ENCODE measurements at regions not wholly inside any gene's neighbourhood (a gene's known extent, or its start where the extent isn't known, plus 50 kb on each side); places are given as distances from the start of the nearest gene placed in this dataset.
A peak's percentile ranks its signal among the peaks of the same experiment; 100 is the strongest.

DNA sequence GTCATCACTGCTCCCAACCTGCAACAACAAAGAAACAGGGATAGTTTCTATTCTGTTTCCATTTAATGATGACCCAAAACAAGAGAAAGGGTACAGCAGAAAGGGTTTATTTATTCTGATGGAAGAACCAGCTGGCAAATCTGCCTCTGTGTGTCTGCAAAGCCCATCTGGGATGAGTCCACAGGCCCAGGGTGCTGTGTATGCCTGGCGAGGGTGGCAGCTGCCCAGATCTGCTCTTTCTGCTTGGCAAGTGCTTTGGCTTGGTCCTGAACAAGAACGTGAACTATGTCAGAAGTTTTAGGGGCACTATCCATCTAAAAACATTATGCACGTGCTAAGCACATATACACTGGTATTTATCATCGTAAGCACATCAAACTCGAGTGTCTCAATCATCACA, 333.8 kb downstream of the CXCL12 start:
- Histone ChIP-seq H3K27ac (no peak overlapping the region), H3K27me3 (peaks cover 0 to under 1% (median 0%) of the 10 kb centered on the region in 4 donors), H3K4me1 (peaks cover 6 to 33% (median 13%) of the 10 kb centered on the region in 3 donors), H3K4me3 (no peak overlapping the region), H3K9me3 (no peaks in the 10 kb centered on the region), H3K36me3 (no peaks in the 10 kb centered on the region)
- WGBS, 2 donors = 42 to 77% methylated on average over 5 of the region's 5 CpGs
- no peak for DNase-seq
- TF ChIP-seq, protein P1, sequence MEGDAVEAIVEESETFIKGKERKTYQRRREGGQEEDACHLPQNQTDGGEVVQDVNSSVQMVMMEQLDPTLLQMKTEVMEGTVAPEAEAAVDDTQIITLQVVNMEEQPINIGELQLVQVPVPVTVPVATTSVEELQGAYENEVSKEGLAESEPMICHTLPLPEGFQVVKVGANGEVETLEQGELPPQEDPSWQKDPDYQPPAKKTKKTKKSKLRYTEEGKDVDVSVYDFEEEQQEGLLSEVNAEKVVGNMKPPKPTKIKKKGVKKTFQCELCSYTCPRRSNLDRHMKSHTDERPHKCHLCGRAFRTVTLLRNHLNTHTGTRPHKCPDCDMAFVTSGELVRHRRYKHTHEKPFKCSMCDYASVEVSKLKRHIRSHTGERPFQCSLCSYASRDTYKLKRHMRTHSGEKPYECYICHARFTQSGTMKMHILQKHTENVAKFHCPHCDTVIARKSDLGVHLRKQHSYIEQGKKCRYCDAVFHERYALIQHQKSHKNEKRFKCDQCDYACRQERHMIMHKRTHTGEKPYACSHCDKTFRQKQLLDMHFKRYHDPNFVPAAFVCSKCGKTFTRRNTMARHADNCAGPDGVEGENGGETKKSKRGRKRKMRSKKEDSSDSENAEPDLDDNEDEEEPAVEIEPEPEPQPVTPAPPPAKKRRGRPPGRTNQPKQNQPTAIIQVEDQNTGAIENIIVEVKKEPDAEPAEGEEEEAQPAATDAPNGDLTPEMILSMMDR (IDR thresholded peaks at IDR 0.05) = no peak
- no peak for TF ChIP-seq POLR2A (IDR thresholded peaks at IDR 0.05)
- intact Hi-C loops (cut with DNase I) = no loop called here

DNA sequence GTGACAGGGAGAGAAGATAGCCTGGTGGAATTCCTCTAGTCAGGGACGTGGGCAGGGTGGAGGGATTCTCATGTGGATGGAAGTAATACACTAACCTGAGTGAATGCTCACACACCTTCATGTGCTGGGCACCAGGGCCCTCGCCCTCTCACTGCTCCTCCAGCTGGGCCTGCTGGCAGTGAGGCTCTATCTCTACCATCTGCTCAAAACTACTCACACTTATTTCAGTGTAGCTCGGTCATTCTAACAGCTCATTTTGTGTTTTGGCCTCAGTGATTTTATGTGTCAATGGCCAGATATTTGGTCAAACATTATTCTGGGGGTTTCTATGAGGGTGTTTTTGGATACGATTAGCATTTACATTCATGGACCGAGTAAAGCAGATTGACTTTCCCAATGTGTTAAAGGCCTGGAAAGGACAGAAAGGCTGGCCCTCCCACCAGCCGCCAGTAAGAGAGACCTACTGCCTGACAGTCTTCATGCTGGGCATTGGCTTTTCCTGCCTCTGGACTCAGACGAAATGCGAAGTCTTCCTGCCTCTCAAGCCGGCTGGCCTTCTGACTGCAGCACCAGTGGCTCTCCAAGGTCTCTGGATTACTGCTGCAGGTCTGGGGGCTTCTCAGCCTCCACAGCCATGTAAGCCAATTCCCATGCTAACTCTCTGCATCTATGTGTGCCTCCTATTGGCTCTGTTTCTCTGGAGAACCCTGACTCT, 335.4 kb downstream of the CXCL12 start:
- intact Hi-C loops (cut with DNase I) = no loop called here
- 86 to 94% methylated on average over 8 to 9 of the region's 9 CpGs for WGBS, 2 donors
- H3K27ac ChIP-seq = no peak overlapping the region
- no peaks in the 10 kb centered on the region for H3K27me3 ChIP-seq
- TF ChIP-seq, protein P1 (IDR thresholded peaks at IDR 0.05) = no peak
- no peak for TF ChIP-seq POLR2A (IDR thresholded peaks at IDR 0.05)
- DNase-seq = no peak
- H3K9me3 ChIP-seq = no peaks in the 10 kb centered on the region
- no peaks in the 10 kb centered on the region for H3K36me3 ChIP-seq
- no peak overlapping the region for H3K4me3 ChIP-seq
- H3K4me1 ChIP-seq = peaks cover 6 to 50% (median 22%) of the 10 kb centered on the region in 3 donors

DNA sequence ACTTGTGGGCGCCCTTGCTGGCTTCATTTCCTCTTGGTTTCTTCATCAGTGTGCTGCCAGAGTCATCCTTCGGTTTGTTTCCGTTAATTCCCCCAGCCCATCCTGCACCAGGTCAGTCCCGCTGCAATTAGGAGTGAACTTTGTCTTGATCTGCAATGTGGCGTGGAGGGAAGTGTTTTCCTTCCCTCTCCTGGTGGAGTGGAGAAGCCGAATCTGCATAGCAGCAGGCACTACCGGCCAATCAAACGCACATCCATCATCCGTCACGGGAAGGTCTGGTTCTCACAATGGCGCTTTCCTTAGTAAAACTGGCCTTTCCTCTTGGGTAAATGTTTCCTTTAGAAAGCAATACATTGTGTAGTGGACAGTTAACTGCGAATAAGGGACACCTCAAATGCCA, 337.5 kb downstream of the CXCL12 start:
- no peaks in the 10 kb centered on the region for H3K9me3 ChIP-seq
- H3K36me3 ChIP-seq = no peaks in the 10 kb centered on the region
- intact Hi-C loops (cut with DNase I) = no loop called here
- TF ChIP-seq POLR2A (IDR thresholded peaks at IDR 0.05) = no peak
- TF ChIP-seq, protein P1 (IDR thresholded peaks at IDR 0.05) = no peak
- no peaks in the 10 kb centered on the region for H3K27me3 ChIP-seq
- H3K4me3 ChIP-seq = no peak overlapping the region
- peaks cover 6 to 50% (median 22%) of the 10 kb centered on the region in 3 donors for H3K4me1 ChIP-seq
- no peak overlapping the region for H3K27ac ChIP-seq
- DNase-seq = no peak
- 48 to 53% methylated on average over 12 of the region's 12 CpGs for WGBS, 2 donors

DNA sequence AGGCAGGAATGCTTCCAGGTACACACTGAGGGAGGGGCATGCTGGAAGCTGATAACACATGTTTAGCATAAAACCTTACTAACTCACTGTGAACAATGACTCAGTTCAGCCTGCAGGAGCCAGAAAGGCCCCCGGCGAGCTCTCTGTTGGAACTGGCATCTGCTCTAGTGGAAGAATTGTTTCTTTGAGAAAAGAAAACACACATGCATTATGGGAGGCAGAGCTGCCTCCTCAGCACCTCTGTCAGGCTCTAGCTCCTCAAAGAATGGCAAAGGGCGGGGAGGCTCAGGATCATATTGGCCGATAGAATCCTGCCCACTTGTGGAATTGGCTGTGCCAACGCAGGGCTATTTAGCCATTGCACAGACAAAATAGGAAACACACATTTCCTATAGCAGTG, 338.3 kb downstream of the CXCL12 start:
- TF ChIP-seq POLR2A (IDR thresholded peaks at IDR 0.05) = no peak
- TF ChIP-seq, protein P1 (IDR thresholded peaks at IDR 0.05) = peak in 4 of 6 experiments; percentile 5 to 30 (median 25)
- intact Hi-C loops (cut with DNase I) = no loop called here
- no peaks in the 10 kb centered on the region for H3K36me3 ChIP-seq
- peaks cover 6 to 42% (median 19%) of the 10 kb centered on the region in 3 donors for H3K4me1 ChIP-seq
- no peak overlapping the region for H3K4me3 ChIP-seq
- WGBS, 2 donors = 20 to 42% methylated on average over 2 to 5 of the region's 5 CpGs
- peak overlapping the region in 2 of 4 donors; percentile 7 to 46 for H3K27ac ChIP-seq
- no peaks in the 10 kb centered on the region for H3K27me3 ChIP-seq
- no peaks in the 10 kb centered on the region for H3K9me3 ChIP-seq
- DNase-seq = no peak

DNA sequence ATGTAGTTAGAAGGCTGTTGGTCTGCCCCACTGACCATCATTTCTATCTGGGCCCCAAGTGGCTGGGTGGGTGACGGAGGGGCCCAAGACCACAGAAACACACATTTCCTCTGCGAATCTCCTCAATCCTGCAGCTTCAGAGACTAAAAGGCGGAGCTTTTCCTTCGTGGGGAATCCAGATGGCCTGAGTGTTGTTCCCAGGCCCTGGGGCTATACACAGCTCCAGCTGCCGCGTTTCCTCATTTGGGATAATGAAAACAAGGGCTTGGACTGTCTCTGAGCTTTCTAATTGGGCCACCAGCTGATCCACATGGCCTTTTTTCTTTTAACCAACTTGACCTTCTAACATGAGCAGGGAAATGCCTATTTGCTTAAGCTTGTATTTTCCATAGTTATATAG, 339.9 kb downstream of the CXCL12 start:
- intact Hi-C loops (cut with DNase I) = no loop called here
- peak overlapping the region; percentile 4 to 67 (median 36) for H3K27ac ChIP-seq
- DNase-seq = no peak

More for the DNA sequence above, 339.9 kb downstream of the CXCL12 start:
- H3K36me3 ChIP-seq = no peaks in the 10 kb centered on the region
- H3K9me3 ChIP-seq = no peaks in the 10 kb centered on the region
- TF ChIP-seq, protein P1 (IDR thresholded peaks at IDR 0.05) = no peak
- no peak for TF ChIP-seq POLR2A (IDR thresholded peaks at IDR 0.05)
- H3K27me3 ChIP-seq = no peaks in the 10 kb centered on the region
- H3K4me1 ChIP-seq = peaks cover 6 to 37% (median 19%) of the 10 kb centered on the region in 3 donors
- no peak overlapping the region for H3K4me3 ChIP-seq
- WGBS, 2 donors = 40 to 47% methylated on average over 6 of the region's 6 CpGs
